ENCODE measurements at regions not wholly inside any gene's neighbourhood (a gene's known extent, or its start where the extent isn't known, plus 50 kb on each side); places are given as distances from the start of the nearest gene placed in this dataset.

- H2BK12ac ChIP-seq (ENCODE audit: low read depth, low read length), result no peak overlapping the region
- no peaks in the 10 kb centered on the region for H3K79me1 ChIP-seq (ENCODE audit: low read depth, low read length)
- no peak overlapping the region for H3K27ac ChIP-seq (ENCODE audit: low read depth, low read length)
- FAIRE-seq, result no peak
- no peak overlapping the region for H3K9ac ChIP-seq (replicated peaks in 1 of 4; ENCODE audit: extremely low read depth in 1 of 4, low read depth in 3 of 4, low read length in 3 of 4)
- H3K9me3 ChIP-seq (ENCODE audit: insufficient read depth in 2 of 2, low read depth in 1 of 2, low read length in 1 of 2), result peaks cover 0 to 6% of the 10 kb centered on the region in 2 experiments; a peak in 1 of 4 replicates
- H2BK5ac ChIP-seq (ENCODE audit: low read depth, low read length), result no peak overlapping the region
- peaks cover 0 to 3% (median 0%) of the 10 kb centered on the region in 4 experiments; a peak in 1 of 7 replicates for H3K4me1 ChIP-seq (replicated peaks in 1 of 4; ENCODE audit: control insufficient read depth in 3 of 4, insufficient read depth in 4 of 4, low read length in 3 of 4)
- H3K23ac ChIP-seq (ENCODE audit: insufficient read length), result no peak overlapping the region
- H2BK20ac ChIP-seq (ENCODE audit: low read length), result no peak overlapping the region
- H4K8ac ChIP-seq (ENCODE audit: extremely low read depth, insufficient read depth, low read length), result no peak overlapping the region
- H3K36me3 ChIP-seq (ENCODE audit: control insufficient read depth in 2 of 4, insufficient read depth in 4 of 4, low read length in 3 of 4), result no peaks in the 10 kb centered on the region
- H3K14ac ChIP-seq (ENCODE audit: insufficient read length), result no peak overlapping the region
- ChIA-PET CTCF (ENCODE audit: partially characterized antibody) (interaction anchor here (1.1 to 1.6 kb wide), 2 partner anchors 15 to 170 kb away, joined by 4 to 5 read pairs; no protein-coding TSS in a partner anchor), POLR2A (ENCODE audit: partially characterized antibody) (no interaction called here)
- no peak overlapping the region for H3K18ac ChIP-seq (ENCODE audit: extremely low read depth, low read length)
- no peaks in the 10 kb centered on the region for H3K79me2 ChIP-seq (ENCODE audit: control insufficient read depth in 1 of 2, insufficient read depth in 2 of 2, low read length in 2 of 2)
- no peaks in the 10 kb centered on the region for H3K27me3 ChIP-seq (replicated peaks in 1 of 4; ENCODE audit: control insufficient read depth in 3 of 4, extremely low read depth in 1 of 4, insufficient read depth in 3 of 4, low read length in 3 of 4)
- no peak overlapping the region for H2BK15ac ChIP-seq (ENCODE audit: low read length)
- H3K4me3 ChIP-seq (ENCODE audit: extremely low read depth in 1 of 4, insufficient read depth in 2 of 4, low read depth in 3 of 4, low read length in 4 of 4), result no peak overlapping the region
- 84% methylated on average over 9 of the region's 9 CpGs; no CpG with 5 or more reads in 1 of the 2 experiments for WGBS, 2 experiments (ENCODE audit: extremely low coverage in 1 of 2, insufficient coverage in 1 of 2, insufficient read length in 1 of 2, insufficient replicate concordance in 2 of 2, low coverage in 1 of 2, low lambda C conversion rate in 2 of 2, missing lambda C conversion rate in 1 of 2)
- H3K4me2 ChIP-seq (ENCODE audit: insufficient read depth in 1 of 2, low read depth in 2 of 2, low read length in 2 of 2), result no peak overlapping the region
- H2AK5ac ChIP-seq (ENCODE audit: low read depth, low read length), result no peak overlapping the region
- H4K5ac ChIP-seq (ENCODE audit: insufficient read length, low read depth, low read length), result no peak overlapping the region
- TF ChIP-seq GABPA (IDR thresholded peaks at IDR 0.05; ENCODE audit: borderline replicate concordance, insufficient read depth, low read length) (no peak), KDM5A (IDR thresholded peaks at IDR 0.05; ENCODE audit: low read length) (no peak), JUND (IDR thresholded peaks at IDR 0.05; ENCODE audit: low read length) (no peak), ATF3 (IDR thresholded peaks at IDR 0.05; ENCODE audit: insufficient read depth, low read depth, low read length) (no peak), RBBP5 (IDR thresholded peaks at IDR 0.05; ENCODE audit: borderline replicate concordance, low read depth, low read length) (no peak), EP300 (IDR thresholded peaks at IDR 0.05; ENCODE audit: borderline replicate concordance in 1 of 2, low read depth in 2 of 2, low read length in 2 of 2) (no peak), CHD2 (IDR thresholded peaks at IDR 0.05; ENCODE audit: low read length) (no peak)
- no peaks in the 10 kb centered on the region for H4K20me1 ChIP-seq (replicated peaks in 1 of 2; ENCODE audit: control insufficient read depth in 1 of 2, insufficient read depth in 2 of 2, low read length in 2 of 2)
- no peak overlapping the region for H2AFZ ChIP-seq (ENCODE audit: low read length)
- H3K4ac ChIP-seq (replicated peaks; ENCODE audit: insufficient read length, low read depth, low read length), result no peak overlapping the region
- H2BK120ac ChIP-seq (replicated peaks; ENCODE audit: low read depth, low read length), result no peak overlapping the region
- no peaks in the 10 kb centered on the region; the same call in 1 of the 2 replicates for H3K23me2 ChIP-seq (ENCODE audit: low read depth, low read length)
- H3K56ac ChIP-seq (replicated peaks; ENCODE audit: insufficient read length, low read depth, low read length), result no peak overlapping the region
- DNase-seq (ENCODE audit: low read depth in 1 of 2, low spot score in 2 of 2), result no peak
- H4K91ac ChIP-seq (replicated peaks; ENCODE audit: insufficient read length, low read length), result no peak overlapping the region
Measured at GRCh38 chr1:56414728-56415224, 164.6 kb downstream of the PLPP3 start.
